ENCODE measurements at regions not wholly inside any gene's neighbourhood (a gene's known extent, or its start where the extent isn't known, plus 50 kb on each side); places are given as distances from the start of the nearest gene placed in this dataset.
"Not testable (repeated sequence)": the region's sequence is repeated elsewhere in the genome, so short reads cannot be mapped to it uniquely, and the experiment has no call there.

GRCh38 chr2:142571934-142572333 lies 305.5 kb upstream of the KYNU start:
- no peak for DNase-seq

GRCh38 chr2:142562900-142563299 lies 314.6 kb upstream of the KYNU start:
- DNase-seq, result no peak

- DNase-seq, result no peak
Observed at GRCh38 chr2:142561656-142562055, 315.8 kb upstream of the KYNU start.

DNA sequence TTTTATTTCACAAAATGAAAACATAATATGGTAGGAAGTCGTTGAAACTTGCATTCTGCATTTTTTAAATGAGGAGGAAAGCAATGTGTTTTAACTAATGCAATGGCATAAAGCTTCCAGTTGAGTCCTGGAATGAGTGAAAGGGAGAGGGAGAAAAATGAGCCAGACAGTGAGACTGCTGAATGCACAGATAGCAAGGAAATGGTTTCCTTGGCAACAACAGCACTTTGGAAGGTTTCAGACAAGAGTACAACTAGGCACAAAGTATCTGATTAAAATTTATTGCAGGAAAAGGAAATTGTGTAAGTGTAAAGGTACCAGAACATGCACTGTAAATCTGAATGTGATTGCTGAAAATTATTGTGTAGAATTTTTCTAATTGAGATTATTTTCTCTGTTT lies 320.1 kb upstream of the KYNU start:
- DNase-seq, result peak; percentile 11

GRCh38 chr2:142545999-142546398 lies 331.5 kb upstream of the KYNU start:
- DNase-seq, result not testable (repeated sequence)

DNA sequence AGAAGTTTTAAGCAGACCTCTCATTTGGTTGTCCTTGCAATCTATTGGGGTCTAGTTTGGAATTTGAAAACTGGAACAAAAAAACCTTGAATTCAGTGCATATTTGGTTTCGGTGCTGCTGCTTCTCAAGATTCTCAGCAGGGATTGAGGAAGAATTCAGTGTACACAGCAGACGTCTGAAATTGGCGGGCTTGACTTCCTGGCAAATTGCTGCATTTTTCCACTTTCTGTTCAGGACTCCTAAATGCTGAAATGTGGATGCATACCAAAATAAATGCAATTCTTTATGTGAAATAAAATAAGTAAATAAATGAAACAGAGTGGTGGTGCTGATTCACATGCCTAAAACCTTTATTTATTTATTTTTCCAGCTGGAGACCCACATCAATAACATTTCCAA lies 332.4 kb upstream of the KYNU start:
- no peak for DNase-seq

GRCh38 chr2:142544173-142544572 lies 333.3 kb upstream of the KYNU start:
- DNase-seq, result no peak

DNA sequence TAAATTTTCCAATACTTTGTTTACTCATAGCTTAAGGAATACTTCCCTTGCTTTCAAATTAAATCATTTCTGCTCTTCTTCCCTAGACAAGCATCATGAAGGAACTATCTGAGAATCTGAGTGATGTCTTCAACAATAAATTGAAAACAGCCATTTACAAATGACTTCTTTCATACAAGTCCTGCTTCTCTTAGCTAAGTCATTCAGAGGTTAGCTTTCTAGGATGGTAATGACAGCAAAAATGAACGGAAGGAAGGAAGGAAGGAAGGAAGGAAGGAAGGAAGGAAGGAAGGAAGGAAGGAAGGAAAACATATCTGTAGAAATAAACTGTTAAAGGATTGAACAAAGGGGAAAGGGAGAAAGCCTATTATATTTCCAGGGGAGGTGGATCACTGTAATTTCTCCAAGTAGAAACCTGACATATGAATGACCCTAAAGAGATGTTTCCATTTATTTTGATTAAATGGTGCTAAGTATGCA lies 335.0 kb upstream of the KYNU start:
- DNase-seq, result no peak

GRCh38 chr2:142536966-142537365 lies 340.5 kb upstream of the KYNU start:
- DNase-seq, result no peak

DNA sequence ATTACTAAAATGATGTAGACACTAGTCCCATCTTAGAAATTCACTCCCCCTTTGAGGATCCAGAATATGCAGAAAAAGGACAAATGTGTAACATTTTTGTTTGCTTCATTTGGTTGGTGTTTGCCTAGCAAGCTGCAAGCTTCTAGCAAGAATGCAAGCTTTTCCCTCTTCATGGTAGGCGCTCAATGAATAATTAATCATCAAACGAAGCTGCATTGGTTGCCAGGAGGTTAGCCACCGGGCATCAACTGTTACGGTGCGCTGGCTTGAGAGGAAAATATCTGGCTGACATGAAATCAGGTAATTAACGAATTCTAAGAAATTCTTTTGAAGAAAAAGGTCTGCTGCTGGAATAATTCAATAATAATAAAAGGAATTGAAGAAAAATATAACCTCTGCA lies 341.0 kb upstream of the KYNU start:
- DNase-seq, result peak; percentile 17

DNA sequence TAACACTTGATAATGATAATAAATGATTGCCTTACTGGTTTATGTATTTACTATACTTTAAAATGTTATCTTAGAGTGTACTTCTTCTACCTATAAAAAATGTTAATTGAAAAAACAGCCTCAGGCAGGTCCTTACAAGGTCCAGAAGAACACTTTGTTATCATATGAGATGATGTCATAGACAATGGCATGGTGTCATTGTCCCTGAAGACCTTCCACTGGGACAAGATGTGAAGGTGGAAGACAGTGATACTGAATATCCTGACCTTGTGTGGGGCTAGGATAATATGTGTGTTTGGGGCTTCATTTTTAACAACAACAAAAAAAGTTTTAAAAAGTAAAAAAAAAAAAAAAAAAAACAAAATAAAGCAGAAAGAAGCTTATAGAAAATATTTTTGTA lies 342.2 kb upstream of the KYNU start:
- DNase-seq, result no peak

DNA sequence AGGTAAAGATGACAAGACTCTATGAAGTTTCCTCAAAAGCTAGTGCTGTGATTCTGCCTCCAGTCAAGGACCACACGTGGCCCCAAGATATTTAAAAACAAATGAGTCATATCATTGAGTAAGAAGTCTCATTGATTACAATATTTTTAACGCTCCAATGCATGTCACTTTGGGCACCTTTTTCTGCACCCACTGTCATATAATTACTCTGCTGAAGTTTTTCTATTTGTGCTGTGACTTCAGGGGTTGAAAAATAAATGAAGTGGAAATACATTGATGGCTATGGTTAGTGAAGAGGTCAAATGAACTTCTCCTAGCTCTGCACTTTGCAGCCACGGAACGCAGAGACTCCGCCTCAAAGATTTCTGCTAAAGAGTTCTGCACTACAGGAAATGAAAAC lies 344.3 kb upstream of the KYNU start:
- no peak for DNase-seq

DNA sequence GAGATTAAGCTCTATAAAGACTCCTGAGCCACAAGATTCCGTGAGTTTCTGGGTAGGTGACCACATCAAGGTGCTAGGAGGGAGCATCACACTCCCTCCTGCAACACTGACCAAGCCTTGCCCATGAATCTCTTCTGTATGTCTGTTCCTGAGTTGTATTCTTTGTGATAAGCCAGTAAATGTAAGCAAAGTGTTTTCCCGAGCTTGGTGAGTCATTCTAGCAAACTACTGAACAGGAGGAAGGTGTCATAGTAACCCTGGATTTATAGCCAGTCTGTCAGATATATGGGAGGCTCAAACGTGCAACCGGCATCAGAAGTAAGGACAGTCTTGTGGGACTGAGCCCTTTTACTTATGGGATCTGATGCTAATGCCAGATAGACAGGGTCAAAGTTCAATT lies 346.1 kb upstream of the KYNU start:
- no peak for DNase-seq

- no peak for DNase-seq
Observed at GRCh38 chr2:142525720-142526119, 351.7 kb upstream of the KYNU start.

- no peak for DNase-seq
Observed at GRCh38 chr2:142521492-142521891, 356.0 kb upstream of the KYNU start.

- no peak for DNase-seq
Observed at GRCh38 chr2:142515493-142515892, 362.0 kb upstream of the KYNU start.

DNA sequence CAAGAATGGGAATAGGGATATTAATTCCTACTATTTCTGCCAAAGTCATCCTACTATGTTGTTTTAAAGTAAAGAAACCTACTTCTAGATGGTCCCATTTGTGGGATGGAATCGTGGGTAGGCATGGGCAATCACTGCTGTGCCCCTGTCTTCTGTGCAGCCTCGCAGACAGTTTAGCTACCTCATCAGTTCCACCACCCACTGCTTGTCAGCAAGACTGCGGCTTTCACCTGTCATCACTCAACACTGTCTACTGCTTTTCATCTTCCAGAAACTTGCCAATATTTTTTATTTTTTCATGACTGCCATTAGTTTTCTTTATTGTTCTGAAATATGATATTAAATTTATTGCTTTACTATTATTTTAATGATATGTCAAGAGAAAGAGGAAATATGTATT lies 368.1 kb upstream of the KYNU start:
- DNase-seq, result no peak

- no peak for DNase-seq
Observed at GRCh38 chr2:142504754-142505153, 372.7 kb upstream of the KYNU start.

GRCh38 chr2:142502402-142502801 lies 371.6 kb upstream of the LRP1B start:
- DNase-seq, result no peak

- DNase-seq, result no peak
Observed at GRCh38 chr2:142495141-142495540, 364.3 kb upstream of the LRP1B start.

GRCh38 chr2:142489631-142490030 lies 358.8 kb upstream of the LRP1B start:
- not testable (repeated sequence) for DNase-seq

DNA sequence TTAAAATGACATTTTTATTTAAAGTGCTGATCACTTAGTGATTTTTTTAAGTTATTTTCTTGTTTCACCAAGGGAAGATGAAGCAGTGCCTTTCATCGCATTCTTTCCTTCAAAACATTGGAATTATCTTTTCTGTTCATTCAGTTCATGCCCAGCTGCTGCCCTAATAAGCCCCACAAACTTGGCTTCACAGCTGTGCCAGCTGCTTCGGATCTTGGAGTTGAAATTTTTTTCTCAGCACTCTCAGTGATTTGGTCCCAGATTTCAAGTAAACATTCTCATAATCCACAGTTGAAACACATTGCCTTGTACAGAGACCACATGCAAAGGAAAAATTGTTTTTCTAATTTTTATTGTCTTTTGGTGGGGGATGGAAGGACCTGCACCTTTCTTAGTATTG lies 353.3 kb upstream of the LRP1B start:
- no peak for DNase-seq

- no peak for DNase-seq
Observed at GRCh38 chr2:142483653-142484052, 352.8 kb upstream of the LRP1B start.

DNA sequence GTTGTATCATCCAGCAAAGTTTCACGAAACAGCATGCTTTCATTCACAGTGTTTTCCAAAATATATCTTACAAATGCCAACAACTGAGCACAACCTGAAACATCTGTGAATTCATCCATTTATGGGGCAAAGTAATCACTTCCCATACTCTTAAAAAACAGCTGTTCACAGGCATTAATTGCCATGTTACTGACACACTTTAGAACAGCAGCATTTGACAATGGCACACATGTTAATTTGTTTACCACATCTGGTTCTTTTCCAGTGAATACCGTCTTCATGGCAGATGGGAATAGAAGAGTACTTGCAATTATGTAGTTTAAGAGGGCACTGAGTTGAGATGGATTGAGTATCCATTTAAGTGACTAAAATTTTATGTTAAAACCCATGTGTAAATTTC lies 347.4 kb upstream of the LRP1B start:
- no peak for DNase-seq

DNA sequence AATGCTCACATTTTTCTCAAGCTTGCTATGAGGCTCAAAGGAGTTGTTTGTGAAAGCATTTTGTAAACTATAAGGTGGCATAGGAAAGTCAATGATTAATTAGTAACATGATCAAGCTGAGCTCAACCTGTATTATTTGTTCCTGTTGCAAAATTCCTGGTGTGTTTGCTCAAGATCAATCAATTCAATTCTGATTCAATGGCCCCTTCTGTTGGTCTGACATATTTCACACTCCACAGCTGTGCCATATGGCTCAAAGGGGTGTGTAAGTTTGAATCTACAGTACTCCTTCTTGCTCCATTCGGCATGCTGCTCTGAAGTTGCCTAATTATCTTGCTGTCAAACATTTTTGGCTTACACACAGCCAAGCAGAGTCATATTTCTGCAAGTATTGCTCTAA lies 341.6 kb upstream of the LRP1B start:
- DNase-seq, result no peak

- no peak for DNase-seq
Observed at GRCh38 chr2:142467321-142467720, 336.5 kb upstream of the LRP1B start.
